ENCODE measurements at regions not wholly inside any gene's neighbourhood (a gene's known extent, or its start where the extent isn't known, plus 50 kb on each side); places are given as distances from the start of the nearest gene placed in this dataset.

GRCh38 chr15:100785181-100786138 is 94.2 kb upstream of the ALDH1A3 start:
- DNase-seq = no peak

GRCh38 chr15:100786139-100786531 is 93.5 kb upstream of the ALDH1A3 start:
- DNase-seq = no peak

GRCh38 chr15:100786901-100787566 is 92.6 kb upstream of the ALDH1A3 start:
- DNase-seq = no peak

GRCh38 chr15:100787567-100788417 is 91.8 kb upstream of the ALDH1A3 start:
- DNase-seq = no peak

- no peak for DNase-seq
These were observed 91.1 kb upstream of the ALDH1A3 start for GRCh38 chr15:100788418-100789105.

GRCh38 chr15:100790786-100791265 is 88.8 kb upstream of the ALDH1A3 start:
- DNase-seq = no peak

- no peak for DNase-seq
These were observed 85.6 kb upstream of the ALDH1A3 start for GRCh38 chr15:100794008-100794407.

GRCh38 chr15:100801256-100801900 is 78.3 kb upstream of the ALDH1A3 start:
- no peak for DNase-seq

- no peak for DNase-seq
These were observed 77.0 kb upstream of the ALDH1A3 start for GRCh38 chr15:100802421-100803170.

GRCh38 chr15:100803171-100803440 is 76.5 kb upstream of the ALDH1A3 start:
- DNase-seq = no peak

GRCh38 chr15:100806157-100806556 is 73.5 kb upstream of the ALDH1A3 start:
- DNase-seq = no peak

GRCh38 chr15:100807028-100807427 is 72.6 kb upstream of the ALDH1A3 start:
- no peak for DNase-seq

GRCh38 chr15:100808691-100809090 is 70.9 kb upstream of the ALDH1A3 start:
- DNase-seq = no peak

- DNase-seq = no peak
These were observed 70.5 kb upstream of the ALDH1A3 start for GRCh38 chr15:100809151-100809550.

GRCh38 chr15:100809587-100809986 is 70.0 kb upstream of the ALDH1A3 start:
- DNase-seq = no peak

- no peak for DNase-seq
These were observed 69.4 kb upstream of the ALDH1A3 start for GRCh38 chr15:100810229-100810628.

- no peak for DNase-seq
These were observed 68.8 kb upstream of the ALDH1A3 start for GRCh38 chr15:100810831-100811230.

GRCh38 chr15:100812802-100813201 is 66.8 kb upstream of the ALDH1A3 start:
- DNase-seq = no peak

- DNase-seq = no peak
These were observed 60.7 kb upstream of the ALDH1A3 start for GRCh38 chr15:100818927-100819326.

- no peak for DNase-seq
These were observed 59.1 kb upstream of the ALDH1A3 start for GRCh38 chr15:100820528-100820927.

- DNase-seq = no peak
These were observed 58.3 kb upstream of the ALDH1A3 start for GRCh38 chr15:100821327-100821726.

All from SW 1271 (cell line).